Activated CD8-positive, alpha-beta memory T cell treated with anti-CD3 and anti-CD28 coated beads for 48 hours (primary cell): ENCODE measurements at regions not wholly inside any gene's neighbourhood (a gene's known extent, or its start where the extent isn't known, plus 50 kb on each side); places are given as distances from the start of the nearest gene placed in this dataset.
"Not testable (repeated sequence)": the region's sequence is repeated elsewhere in the genome, so short reads cannot be mapped to it uniquely, and the experiment has no call there.

ENCODE experiments used
- DNase-seq, 3 experiments: peaks; one replicate each; pipeline ENCODE4 v3.0.0-alpha.2; 2020; ENCODE audit warnings: low read depth in 2 of 3, low spot score in 2 of 3

- not testable (repeated sequence) for DNase-seq
Observed at GRCh38 chr16:86738322-86738721, 160.0 kb downstream of the FOXL1 start.

GRCh38 chr16:86739178-86739577 is 160.8 kb downstream of the FOXL1 start:
- no peak for DNase-seq

DNA sequence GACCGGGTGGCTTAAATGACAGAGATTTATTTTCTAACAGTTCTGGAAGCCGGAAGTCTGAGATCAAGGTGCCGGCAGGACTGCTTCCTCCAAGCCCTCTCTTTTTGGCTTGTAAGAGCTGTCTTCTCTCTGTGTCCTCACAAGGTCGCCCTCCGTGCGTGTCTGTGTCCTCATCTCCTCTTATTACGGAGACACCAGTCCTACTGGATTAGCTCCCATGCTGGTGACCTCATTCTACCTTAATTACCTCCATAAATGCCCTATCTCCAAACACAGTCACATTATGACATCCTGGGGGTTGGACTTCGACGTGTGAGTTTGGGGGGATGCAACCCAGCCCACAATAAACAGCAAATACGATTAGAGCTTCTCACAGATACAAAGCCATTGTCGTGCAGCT is 161.5 kb downstream of the FOXL1 start:
- no peak for DNase-seq

- DNase-seq = no peak
Observed at GRCh38 chr16:86740298-86740697, 161.9 kb downstream of the FOXL1 start.

GRCh38 chr16:86740906-86741799 is 162.8 kb downstream of the FOXL1 start:
- DNase-seq = no peak

DNA sequence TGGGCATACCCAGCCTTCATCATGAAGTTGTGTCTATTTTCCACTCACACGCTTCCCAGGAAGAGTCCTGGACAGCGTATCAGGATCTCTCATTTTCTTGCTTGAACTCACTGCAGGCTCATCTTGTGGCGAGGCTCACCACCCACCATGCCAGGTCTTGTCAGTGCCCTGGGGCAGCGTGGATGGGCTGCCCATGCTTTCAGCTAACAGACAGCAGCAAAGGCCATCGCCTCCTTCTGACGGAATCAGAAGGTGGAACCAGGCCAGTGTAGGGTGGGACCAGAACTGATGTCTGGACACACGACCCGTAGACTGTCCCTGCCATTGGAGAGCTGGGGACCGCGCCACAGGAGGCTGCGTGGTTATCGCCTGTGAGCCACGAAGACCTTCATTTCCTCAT is 169.4 kb downstream of the FOXL1 start:
- DNase-seq = no peak

- no peak for DNase-seq
Observed at GRCh38 chr16:86748652-86749051, 170.3 kb downstream of the FOXL1 start.

DNA sequence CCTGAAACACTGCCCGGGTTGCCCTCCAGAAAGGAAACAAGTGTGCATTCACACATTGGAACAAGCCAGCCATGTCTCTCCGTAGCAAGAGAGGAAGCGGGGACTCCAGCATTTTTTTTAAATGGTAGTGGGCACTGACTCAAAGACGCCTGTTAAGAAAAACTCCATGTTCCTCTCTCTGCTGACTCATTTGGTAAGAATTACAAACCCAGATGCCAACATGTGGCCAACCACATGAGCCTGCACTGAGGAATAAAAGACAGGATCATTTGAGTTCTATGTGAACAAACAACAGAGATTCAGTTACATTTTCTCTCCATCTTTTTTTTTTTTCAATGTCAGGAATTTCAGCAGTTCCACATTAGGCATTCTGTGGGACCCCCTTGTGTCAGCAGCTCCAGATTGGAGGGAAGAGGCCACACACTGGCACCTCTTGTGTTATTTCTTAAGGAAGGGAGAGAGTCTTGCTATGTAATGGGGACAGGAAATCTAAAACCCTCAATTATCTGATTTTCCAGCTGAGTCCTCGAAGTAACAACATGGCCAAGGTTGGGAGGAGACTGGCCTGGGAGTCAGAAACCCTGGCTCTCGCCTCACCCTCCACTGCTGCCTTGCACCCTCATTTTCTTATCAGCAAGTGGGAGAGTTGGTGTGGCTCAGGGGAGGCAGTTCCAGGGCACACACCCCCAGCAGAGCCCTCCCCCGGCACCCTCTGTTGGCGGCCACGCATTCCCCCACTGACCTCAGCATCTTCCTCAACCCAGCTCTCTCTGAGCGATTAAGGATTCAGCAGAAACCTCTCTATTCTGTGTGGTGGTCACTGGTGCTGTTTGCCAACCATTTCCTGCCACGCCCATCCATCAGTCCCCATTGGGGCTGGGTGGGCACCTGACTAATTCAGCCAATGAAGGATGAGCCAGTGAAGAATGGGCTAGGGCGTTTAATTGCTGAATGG is 173.0 kb downstream of the FOXL1 start:
- DNase-seq = no peak

- no peak for DNase-seq
Observed at GRCh38 chr16:86752582-86753175, 174.3 kb downstream of the FOXL1 start.

DNA sequence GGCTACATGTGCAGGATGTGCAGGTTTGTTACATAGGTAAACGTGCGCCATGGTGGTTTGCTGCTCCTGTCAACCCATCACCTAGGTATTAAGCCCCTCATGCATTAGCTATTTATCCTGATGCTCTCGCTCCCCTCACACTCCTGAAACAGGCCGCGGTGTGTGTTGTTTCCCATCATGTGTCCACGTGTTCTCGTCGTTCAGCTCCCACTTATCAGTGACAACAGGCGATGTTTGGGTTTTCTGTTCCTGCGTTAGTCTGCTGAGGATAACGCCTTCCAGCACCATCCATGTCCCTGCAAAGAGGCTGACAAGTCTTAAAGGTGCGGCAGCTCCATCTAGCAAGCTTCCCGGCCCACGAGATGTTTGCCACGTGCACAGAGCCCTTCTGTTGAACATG is 175.1 kb downstream of the FOXL1 start:
- DNase-seq = no peak

DNA sequence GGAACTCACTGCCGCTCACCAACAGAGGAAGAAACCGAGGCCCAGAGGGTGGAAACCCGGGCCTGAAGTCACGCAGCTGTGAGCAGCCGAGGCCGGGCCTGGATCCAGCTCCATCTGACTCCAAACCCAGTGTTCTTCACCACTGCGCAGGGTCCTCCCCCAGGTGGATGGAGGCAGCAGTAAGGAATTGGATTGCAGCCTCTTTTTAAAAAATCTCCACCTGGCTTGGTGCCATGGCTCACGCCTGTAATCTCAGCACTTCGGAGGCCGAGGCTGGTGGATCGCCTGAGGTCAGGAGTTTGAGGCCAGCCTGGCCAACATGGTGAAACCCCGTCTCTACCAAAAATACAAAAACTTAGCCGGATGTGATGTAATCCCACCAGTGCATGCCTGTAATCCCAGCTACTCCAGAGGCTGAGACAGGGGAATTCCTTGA is 177.2 kb downstream of the FOXL1 start:
- no peak for DNase-seq

DNA sequence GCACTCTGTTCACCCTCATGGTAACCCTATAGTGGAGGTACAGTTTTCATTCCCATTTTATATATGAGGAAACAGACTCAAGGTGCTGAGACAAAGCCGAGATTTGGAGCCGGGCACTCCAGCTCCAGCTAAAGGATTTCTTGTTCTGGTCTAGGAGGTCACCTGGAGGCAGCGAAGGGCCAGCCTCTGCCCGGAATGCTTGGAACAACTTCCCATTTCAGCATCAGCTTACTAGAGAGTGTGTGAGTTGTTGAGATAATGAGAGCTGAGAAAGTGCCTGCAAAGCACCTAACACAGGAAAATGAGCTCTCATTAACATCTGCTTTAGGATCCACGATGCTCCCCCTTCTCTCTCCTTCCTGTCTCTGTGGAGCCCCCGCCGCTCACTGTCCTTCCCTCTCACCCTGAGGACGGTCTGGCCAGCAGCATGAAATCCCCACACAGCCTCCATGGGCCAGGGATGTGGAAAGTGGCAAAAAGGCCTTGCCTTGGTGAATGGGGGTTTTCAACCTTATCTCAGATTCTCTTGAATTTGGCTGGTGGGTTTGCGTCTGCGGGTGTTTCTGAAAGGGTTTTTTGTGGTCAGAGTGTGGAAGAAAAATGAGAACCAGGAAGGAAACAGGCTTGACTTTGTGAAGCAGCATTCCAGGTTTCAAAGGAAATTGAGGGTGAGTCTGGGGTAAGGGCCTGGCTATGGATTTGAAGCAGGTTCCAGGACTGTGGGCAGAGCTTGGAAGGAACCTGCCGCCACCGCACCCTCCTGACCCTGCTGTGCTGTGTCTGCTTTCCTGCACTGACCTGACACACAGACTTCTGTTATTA is 178.7 kb downstream of the FOXL1 start:
- no peak for DNase-seq

- DNase-seq = no peak
Observed at GRCh38 chr16:86757704-86758040, 179.3 kb downstream of the FOXL1 start.

GRCh38 chr16:86758932-86759331 is 180.6 kb downstream of the FOXL1 start:
- no peak for DNase-seq

DNA sequence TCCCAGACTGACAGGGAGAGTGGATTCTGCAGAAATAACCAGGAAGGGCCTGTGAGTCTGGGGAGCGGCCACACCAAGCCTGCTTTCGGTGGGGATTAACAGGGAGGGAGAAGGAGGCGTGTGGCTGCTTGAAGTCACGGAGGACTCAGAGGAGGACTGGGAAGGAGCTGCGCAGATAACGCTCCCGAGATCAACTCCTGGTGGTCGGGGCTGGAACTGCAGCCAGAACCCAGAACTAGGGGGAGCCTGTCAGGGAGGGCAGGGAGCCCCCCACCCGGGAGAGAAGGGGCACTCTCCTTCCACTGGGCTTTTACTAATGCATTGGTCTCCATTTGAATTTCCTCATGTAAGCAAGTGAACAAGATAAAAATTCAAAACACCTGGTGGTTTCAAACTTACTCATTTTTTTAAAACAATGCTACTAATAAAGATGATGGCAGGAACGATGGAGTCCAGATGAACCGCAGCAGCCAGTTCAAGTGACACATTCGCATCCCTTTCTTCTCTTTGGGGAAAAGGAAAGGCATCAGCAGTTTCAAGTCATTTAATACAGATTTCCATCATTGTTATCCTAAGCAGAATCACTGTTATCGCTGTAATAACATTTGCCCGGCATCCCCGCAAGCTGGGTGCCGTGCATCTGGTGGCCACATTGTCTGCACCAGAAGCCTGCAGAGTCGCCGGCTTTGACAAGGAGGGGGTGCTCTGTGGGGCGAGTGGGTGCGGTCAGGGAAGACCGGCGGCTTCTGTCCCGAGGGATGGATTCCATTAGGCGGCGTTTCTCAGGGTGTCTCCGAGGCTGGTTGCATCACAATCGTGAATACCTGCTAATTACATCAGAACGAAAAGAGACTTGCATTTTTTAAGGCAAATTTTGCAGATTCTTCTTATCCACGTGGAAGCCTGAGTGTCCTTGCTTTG is 183.0 kb downstream of the FOXL1 start:
- DNase-seq = peak; percentile 7 to 45 (median 29)

GRCh38 chr16:86762095-86762494 is 183.7 kb downstream of the FOXL1 start:
- DNase-seq = no peak

DNA sequence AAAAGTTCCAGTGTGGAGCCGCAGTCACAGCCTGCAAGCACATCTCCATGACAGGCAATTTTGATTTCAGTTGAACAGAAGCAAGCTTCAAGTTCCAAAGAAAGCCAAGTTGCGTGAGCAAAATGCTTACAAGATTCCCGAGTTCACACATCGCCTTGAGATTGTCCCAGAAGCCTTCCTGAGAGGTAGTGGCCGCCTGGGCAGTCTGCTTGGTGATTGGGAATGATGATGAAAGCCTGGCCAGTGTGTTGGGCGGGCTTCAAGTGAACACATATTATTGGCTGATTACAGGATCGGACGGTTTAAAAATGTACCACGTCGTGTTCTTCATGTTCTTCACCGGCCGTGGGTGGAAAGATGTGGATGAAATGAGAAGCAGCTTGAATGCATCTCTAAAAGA is 185.5 kb downstream of the FOXL1 start:
- DNase-seq = no peak

DNA sequence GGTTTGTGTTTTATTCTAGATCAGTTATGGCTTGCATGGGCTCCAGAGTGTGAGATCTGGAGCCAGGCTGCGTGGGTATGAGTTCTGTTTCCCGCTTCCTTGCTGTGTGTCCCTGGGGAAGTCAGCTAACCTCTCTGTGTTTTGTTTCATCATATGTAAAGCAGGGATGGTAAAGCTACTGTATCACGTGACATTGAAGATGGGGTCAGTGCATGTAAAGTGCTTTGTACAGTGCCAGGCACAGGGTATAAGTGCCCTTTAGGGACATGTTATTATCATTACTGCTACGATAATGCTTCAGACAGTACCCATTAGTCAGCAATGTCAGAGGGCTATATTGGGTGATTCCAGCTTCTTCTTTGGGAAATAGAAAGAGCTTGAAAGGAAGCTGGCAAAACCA is 186.2 kb downstream of the FOXL1 start:
- DNase-seq = no peak

DNA sequence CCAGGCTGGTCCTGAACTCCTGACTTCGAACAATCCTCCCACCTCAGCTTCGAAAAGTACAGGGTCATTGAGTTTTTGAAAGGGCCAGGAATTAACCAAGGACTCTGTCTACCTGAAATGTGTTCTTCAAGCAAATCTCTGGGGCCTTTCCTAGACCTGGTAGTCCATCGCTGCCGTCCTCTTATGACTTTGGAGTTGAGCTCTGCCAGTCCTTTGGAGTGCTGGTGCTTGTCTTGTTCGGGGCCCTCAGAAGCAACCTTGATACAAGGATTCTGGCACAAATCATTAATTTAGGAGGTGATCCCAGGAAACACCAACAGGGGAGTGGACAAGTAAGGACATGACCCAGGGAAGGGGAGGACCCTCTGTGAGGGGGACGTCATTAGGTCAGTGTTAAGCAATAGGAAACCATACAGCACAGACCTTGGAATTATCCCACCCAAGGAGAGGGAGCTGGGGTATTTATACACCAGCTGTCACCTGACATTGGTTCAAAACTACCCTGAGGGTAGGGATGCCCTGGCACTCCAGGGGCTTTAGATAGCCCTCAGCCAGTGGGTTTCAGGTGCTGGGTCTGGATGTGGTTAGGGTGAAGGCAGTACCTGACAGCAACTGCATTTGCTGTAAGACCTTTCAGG is 187.2 kb downstream of the FOXL1 start:
- DNase-seq = no peak
